22Rv1 (cell line): ENCODE measurements at regions not wholly inside any gene's neighbourhood (a gene's known extent, or its start where the extent isn't known, plus 50 kb on each side); places are given as distances from the start of the nearest gene placed in this dataset.

ENCODE experiments used
- H3K27ac ChIP-seq: fragments of 450-650 bp; 2 replicates; pipeline ENCODE4 v1.5.1; 2017
- ZFX ChIP-seq: fragments of 450-650 bp; IDR thresholded peaks from 2 replicates; pipeline ENCODE4 v1.6.1; 2017; ENCODE audit warnings: antibody characterized with exemption, borderline replicate concordance
- TF ChIP-seq, protein P1 (sequence below): fragments of 450-650 bp; IDR thresholded peaks from 2 replicates; pipeline ENCODE4 v1.5.1; 2017; ENCODE audit warnings: mild to moderate bottlenecking

DNA sequence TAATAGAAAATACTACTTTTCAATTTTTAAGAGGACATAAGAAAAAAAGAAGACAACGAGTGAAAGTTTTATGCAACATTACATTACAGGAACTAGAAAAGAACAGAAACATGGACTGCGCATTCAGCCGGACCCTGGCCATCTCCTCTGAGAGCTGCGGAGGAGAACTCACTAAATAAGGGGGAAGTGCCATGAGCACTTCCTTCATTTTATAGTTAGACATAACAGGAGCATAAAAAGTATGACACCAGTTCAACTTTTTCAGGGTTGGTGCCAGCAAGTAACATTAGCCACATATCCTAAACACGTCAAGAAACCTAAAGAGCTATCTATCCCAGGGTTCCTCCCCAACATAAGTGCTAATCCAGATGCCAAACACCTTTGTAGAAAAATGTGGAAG lies 78.0 kb upstream of the SERTAD2 start:
- no peak overlapping the region for H3K27ac ChIP-seq
- TF ChIP-seq, protein P1, sequence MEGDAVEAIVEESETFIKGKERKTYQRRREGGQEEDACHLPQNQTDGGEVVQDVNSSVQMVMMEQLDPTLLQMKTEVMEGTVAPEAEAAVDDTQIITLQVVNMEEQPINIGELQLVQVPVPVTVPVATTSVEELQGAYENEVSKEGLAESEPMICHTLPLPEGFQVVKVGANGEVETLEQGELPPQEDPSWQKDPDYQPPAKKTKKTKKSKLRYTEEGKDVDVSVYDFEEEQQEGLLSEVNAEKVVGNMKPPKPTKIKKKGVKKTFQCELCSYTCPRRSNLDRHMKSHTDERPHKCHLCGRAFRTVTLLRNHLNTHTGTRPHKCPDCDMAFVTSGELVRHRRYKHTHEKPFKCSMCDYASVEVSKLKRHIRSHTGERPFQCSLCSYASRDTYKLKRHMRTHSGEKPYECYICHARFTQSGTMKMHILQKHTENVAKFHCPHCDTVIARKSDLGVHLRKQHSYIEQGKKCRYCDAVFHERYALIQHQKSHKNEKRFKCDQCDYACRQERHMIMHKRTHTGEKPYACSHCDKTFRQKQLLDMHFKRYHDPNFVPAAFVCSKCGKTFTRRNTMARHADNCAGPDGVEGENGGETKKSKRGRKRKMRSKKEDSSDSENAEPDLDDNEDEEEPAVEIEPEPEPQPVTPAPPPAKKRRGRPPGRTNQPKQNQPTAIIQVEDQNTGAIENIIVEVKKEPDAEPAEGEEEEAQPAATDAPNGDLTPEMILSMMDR = no peak
- no peak for TF ChIP-seq ZFX

DNA sequence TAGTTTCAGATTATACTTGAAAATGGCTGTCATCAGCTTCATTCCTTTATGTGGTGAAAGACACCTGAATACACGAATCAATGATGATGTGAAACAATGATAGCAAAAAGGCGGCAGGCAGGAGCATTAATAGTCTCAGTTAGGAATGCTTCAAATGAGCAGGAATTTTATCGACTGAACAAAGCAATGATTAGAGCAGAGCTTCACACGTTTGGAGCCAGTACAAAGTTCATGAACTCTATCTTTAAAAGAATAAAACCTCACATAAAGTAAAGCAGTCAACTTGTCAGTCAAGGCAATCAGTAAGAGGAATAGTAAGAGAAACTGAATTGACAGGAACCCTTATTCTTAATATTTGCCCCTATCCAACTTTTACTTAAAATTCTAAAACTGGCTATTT lies 78.4 kb upstream of the SERTAD2 start:
- H3K27ac ChIP-seq = no peak overlapping the region
- no peak for TF ChIP-seq ZFX
- TF ChIP-seq, protein P1 = no peak

DNA sequence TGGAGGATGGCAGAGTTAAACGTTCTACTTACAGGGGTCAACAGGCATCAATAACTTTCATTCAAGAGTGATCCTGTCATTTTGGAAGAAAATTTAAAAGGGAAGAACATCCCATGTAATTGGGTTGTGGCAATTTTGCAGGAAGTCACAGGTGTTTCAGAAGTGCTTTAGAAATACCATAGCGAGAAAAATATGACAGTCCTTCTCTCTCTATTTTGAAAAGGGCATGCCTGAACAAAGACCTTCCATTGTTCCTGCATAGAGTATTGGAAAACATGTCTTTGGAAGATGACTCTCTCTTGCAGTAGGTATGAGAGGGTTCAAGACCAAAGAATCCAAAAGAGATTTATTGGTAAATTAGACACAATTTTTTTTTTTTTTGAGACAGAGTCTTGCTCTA lies 81.8 kb upstream of the SERTAD2 start:
- H3K27ac ChIP-seq = no peak overlapping the region
- TF ChIP-seq, protein P1 = no peak
- no peak for TF ChIP-seq ZFX

DNA sequence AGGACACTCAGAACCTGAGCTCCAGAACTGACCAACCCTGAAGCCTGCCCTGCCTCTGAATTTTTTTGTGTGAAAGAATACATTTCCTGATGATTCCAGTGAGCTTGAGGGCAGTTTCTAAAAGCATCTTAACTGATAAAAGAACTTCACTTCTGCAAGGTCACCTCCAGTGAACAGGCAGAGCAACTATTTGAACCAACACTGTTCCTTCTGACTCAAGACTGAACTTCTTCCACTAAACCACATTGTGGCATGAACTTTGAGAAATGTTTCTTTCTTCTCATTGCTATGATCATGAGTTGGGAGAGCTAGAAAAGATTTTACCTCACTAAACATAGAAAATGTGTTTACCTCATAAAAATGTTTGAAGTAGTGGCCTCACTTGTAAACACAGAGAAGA lies 83.8 kb upstream of the SERTAD2 start:
- TF ChIP-seq, protein P1 = no peak
- no peak for TF ChIP-seq ZFX
- H3K27ac ChIP-seq = no peak overlapping the region

DNA sequence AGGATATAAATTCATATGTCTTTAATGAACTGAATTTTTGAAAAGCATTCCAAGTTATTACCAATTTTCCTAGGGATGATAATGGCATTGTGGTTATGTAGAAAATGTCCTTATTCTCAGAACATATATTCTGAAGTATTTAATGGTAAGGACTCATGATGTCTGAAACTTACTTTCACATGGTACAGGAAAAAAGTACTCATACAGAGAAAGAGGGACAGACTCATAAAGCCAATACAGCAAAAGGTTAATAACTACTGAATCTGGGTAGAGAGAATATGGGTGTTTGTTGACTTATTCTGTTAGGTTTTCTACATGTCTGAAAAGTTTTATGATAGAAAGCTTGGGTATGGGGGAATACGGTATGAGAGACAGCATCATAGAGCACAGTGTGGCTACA lies 84.3 kb upstream of the SERTAD2 start:
- TF ChIP-seq, protein P1 = no peak
- no peak for TF ChIP-seq ZFX
- no peak overlapping the region for H3K27ac ChIP-seq

DNA sequence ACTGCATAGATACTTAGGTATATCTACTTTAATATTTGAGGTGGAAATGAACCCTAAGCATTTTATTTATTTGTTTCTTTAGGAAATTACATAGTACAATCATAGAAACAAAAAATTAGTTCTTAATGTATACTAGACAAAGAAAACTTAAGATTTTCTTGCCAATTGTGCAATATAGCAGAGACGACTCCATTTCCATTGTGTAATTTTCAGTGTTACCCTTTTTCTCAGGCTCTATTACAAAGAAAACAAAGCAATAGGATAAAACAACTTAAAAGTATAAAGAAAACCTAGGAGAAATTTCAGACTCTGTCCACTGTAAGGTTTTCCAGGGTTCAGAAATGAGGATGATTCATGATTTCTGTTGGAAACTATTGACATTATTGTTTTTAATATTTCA lies 89.0 kb upstream of the SERTAD2 start:
- TF ChIP-seq, protein P1 = no peak
- no peak for TF ChIP-seq ZFX
- H3K27ac ChIP-seq = no peak overlapping the region

DNA sequence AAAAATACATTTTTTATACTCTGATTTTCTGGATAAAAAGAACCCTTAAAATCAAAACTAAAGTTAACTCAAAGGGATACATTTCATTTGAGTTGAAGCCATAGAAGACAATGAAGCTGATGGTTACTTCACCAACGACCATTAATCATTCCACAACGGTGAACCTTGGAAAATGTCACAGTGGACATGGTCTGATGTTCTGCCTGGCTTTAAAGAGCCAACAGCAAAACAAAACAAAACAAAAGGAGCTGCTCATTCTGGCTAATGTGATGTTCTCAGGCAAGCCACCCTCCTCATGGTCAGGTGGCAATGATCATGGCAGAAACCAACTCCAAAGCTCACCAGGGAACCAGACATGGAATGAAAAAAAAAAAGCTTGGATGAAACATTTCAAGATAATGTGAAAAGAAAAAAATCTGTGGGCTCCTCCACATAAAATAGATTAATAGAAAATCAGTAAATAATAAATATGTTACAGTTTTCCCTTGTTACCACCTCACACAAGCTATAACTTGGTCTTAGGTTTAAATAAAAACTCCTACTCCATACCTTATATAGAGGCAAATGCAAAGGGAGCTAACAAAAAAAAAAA lies 90.1 kb upstream of the SERTAD2 start:
- no peak overlapping the region for H3K27ac ChIP-seq
- TF ChIP-seq, protein P1 = no peak
- TF ChIP-seq ZFX = no peak
